H1 (cell line): ENCODE measurements at regions not wholly inside any gene's neighbourhood (a gene's known extent, or its start where the extent isn't known, plus 50 kb on each side); places are given as distances from the start of the nearest gene placed in this dataset.

Experiments
- CTCF ChIA-PET: fragments of 300-600 bp; sonication (Branson Sonifier 250); formaldehyde crosslinking; loops from one replicate; lab custom pipeline; 2021; ENCODE audit not compliant: partially characterized antibody; lab: Charles Lee
- POLR2A ChIA-PET: fragments of 300-600 bp; sonication (Branson Sonifier 250); formaldehyde crosslinking; loops from one replicate; lab custom pipeline; 2021; ENCODE audit warnings: inconsistent platforms; ENCODE audit not compliant: partially characterized antibody; lab: Charles Lee
- DNase-seq, 2 experiments: peaks; one replicate each; pipeline versions ENCODE4 v3.0.0 to v3.0.0-alpha.2; 2010 to 2022; ENCODE audit warnings: low spot score in 2 of 2, low read depth in 1 of 2, mixed read lengths in 1 of 2
- FAIRE-seq: peaks from 2 replicates; lab custom pipeline; 2011; peaks lifted over from hg19 to GRCh38; lab: Jason Lieb, UNC
- H2AFZ ChIP-seq: 2 replicates; pipeline ENCODE4 v1.8.1; 2012; ENCODE audit warnings: low read length, inconsistent platforms
- H2AK5ac ChIP-seq: 2 replicates; pipeline ENCODE4 v1.6.1; 2013; ENCODE audit warnings: low read depth, low read length
- H2BK120ac ChIP-seq: replicated peaks from 2 replicates; pipeline ENCODE3; 2013; ENCODE audit warnings: low read depth, low read length, inconsistent platforms
- H2BK12ac ChIP-seq: 2 replicates; pipeline ENCODE4 v1.6.1; 2013; ENCODE audit warnings: low read depth, low read length
- H2BK15ac ChIP-seq: 2 replicates; pipeline ENCODE4 v1.6.1; 2013; ENCODE audit warnings: low read length
- H2BK20ac ChIP-seq: 2 replicates; pipeline ENCODE4 v1.6.1; 2013; ENCODE audit warnings: low read length
- H2BK5ac ChIP-seq: 2 replicates; pipeline ENCODE4 v1.6.1; 2013; ENCODE audit warnings: low read depth, low read length
- H3K14ac ChIP-seq: 2 replicates; pipeline ENCODE4 v1.6.1; 2013; ENCODE audit warnings: inconsistent platforms; ENCODE audit not compliant: insufficient read length
- H3K18ac ChIP-seq: 2 replicates; pipeline ENCODE4 v1.6.1; 2013; ENCODE audit warnings: low read length; ENCODE audit errors: extremely low read depth
- H3K23ac ChIP-seq: 2 replicates; pipeline ENCODE4 v1.6.1; 2013; ENCODE audit warnings: inconsistent platforms; ENCODE audit not compliant: insufficient read length
- H3K23me2 ChIP-seq: 2 replicates; pipeline ENCODE4 v1.6.1; 2013; ENCODE audit warnings: low read depth, low read length
- H3K27ac ChIP-seq: 2 replicates; pipeline ENCODE4 v1.6.1; 2011; ENCODE audit warnings: low read depth, low read length, inconsistent platforms
- H3K27me3 ChIP-seq, 4 experiments: replicated peaks in 1 of 4; 1 replicate in 1 of 4; 2 replicates in 3 of 4; pipeline versions ENCODE4 v1.6.1 to v1.8.1; 2011 to 2013; ENCODE audit warnings: low read length in 3 of 4, mild to moderate bottlenecking in 3 of 4, inconsistent platforms in 2 of 4, mixed read lengths in 2 of 4, moderate library complexity in 1 of 4; ENCODE audit not compliant: control insufficient read depth in 3 of 4, insufficient read depth in 3 of 4; ENCODE audit errors: extremely low read depth in 1 of 4
- H3K36me3 ChIP-seq, 4 experiments: 2 replicates each; pipeline versions ENCODE4 v1.6.1 to v1.8.1; 2011 to 2013; ENCODE audit warnings: mild to moderate bottlenecking in 4 of 4, low read length in 3 of 4, moderate library complexity in 2 of 4, control low read depth in 1 of 4, inconsistent platforms in 1 of 4; ENCODE audit not compliant: insufficient read depth in 4 of 4, control insufficient read depth in 2 of 4
- H3K4ac ChIP-seq: replicated peaks from 2 replicates; pipeline ENCODE3; 2013; ENCODE audit warnings: low read length, low read depth, mixed read lengths, inconsistent platforms; ENCODE audit not compliant: insufficient read length
- H3K4me1 ChIP-seq, 4 experiments: replicated peaks in 1 of 4; 1 replicate in 1 of 4; 2 replicates in 3 of 4; pipeline versions ENCODE4 v1.6.1 to v1.8.1; 2011 to 2013; ENCODE audit warnings: low read length in 3 of 4, inconsistent platforms in 2 of 4, mixed read lengths in 1 of 4; ENCODE audit not compliant: insufficient read depth in 4 of 4, control insufficient read depth in 3 of 4
- H3K4me2 ChIP-seq, 2 experiments: 2 replicates each; pipeline versions ENCODE4 v1.6.1 to v1.8.1; 2011 to 2013; ENCODE audit warnings: low read depth in 2 of 2, low read length in 2 of 2, control low read depth in 1 of 2, inconsistent platforms in 1 of 2, mild to moderate bottlenecking in 1 of 2; ENCODE audit not compliant: insufficient read depth in 1 of 2
- H3K4me3 ChIP-seq, 4 experiments: fragments of 200-600, 300-600 bp in 1 of 4; sonication (generic), shearing (Covaris generic), sonication (Bioruptor Twin) in 1 of 4; 2 replicates each; pipeline versions ENCODE4 v1.5.1 to v1.8.1; 2011 to 2016; ENCODE audit warnings: low read length in 4 of 4, low read depth in 3 of 4, control low read depth in 2 of 4, inconsistent platforms in 2 of 4, mild to moderate bottlenecking in 2 of 4, mixed read lengths in 1 of 4, moderate library complexity in 1 of 4; ENCODE audit not compliant: insufficient read depth in 2 of 4; ENCODE audit errors: extremely low read depth in 1 of 4
- H3K56ac ChIP-seq: replicated peaks from 2 replicates; pipeline ENCODE3; 2013; ENCODE audit warnings: low read depth, mild to moderate bottlenecking, mixed read lengths, low read length, inconsistent platforms; ENCODE audit not compliant: insufficient read length
- H3K79me1 ChIP-seq: 2 replicates; pipeline ENCODE4 v1.6.1; 2013; ENCODE audit warnings: low read depth, low read length, control low read depth
- H3K79me2 ChIP-seq, 2 experiments: 2 replicates each; pipeline versions ENCODE4 v1.6.1 to v1.8.1; 2012 to 2013; ENCODE audit warnings: low read length in 2 of 2, mild to moderate bottlenecking in 2 of 2, inconsistent platforms in 1 of 2; ENCODE audit not compliant: insufficient read depth in 2 of 2, control insufficient read depth in 1 of 2
- H3K9ac ChIP-seq, 4 experiments: replicated peaks in 1 of 4; 1 replicate in 1 of 4; 2 replicates in 3 of 4; pipeline versions ENCODE4 v1.6.1 to v1.8.1; 2011 to 2013; ENCODE audit warnings: low read depth in 3 of 4, low read length in 3 of 4, control low read depth in 2 of 4, mild to moderate bottlenecking in 2 of 4, moderate library complexity in 2 of 4, inconsistent platforms in 1 of 4; ENCODE audit errors: extremely low read depth in 1 of 4
- H3K9me3 ChIP-seq, 2 experiments: 2 replicates each; pipeline versions ENCODE4 v1.6.1 to v1.8.1; 2012 to 2013; ENCODE audit warnings: mild to moderate bottlenecking in 2 of 2, moderate library complexity in 2 of 2, control low read depth in 1 of 2, inconsistent platforms in 1 of 2, low read depth in 1 of 2, low read length in 1 of 2, mixed read lengths in 1 of 2; ENCODE audit not compliant: insufficient read depth in 2 of 2
- H4K20me1 ChIP-seq, 2 experiments: replicated peaks in 1 of 2; 2 replicates each; pipeline versions ENCODE3 to v1.8.1; 2011 to 2013; ENCODE audit warnings: inconsistent platforms in 2 of 2, low read length in 2 of 2, mild to moderate bottlenecking in 1 of 2; ENCODE audit not compliant: insufficient read depth in 2 of 2, control insufficient read depth in 1 of 2
- H4K5ac ChIP-seq: 2 replicates; pipeline ENCODE4 v1.6.1; 2013; ENCODE audit warnings: low read length, low read depth, mixed read lengths, inconsistent platforms; ENCODE audit not compliant: insufficient read length
- H4K8ac ChIP-seq: 2 replicates; pipeline ENCODE4 v1.8.0; 2013; ENCODE audit warnings: mild to moderate bottlenecking, moderate library complexity, low read length, inconsistent platforms; ENCODE audit not compliant: insufficient read depth; ENCODE audit errors: extremely low read depth
- H4K91ac ChIP-seq: replicated peaks from 2 replicates; pipeline ENCODE3; 2013; ENCODE audit warnings: low read length, mixed read lengths, inconsistent platforms; ENCODE audit not compliant: insufficient read length
- CBX5 ChIP-seq: fragments of 300-800, 300-1000 bp; sonication (generic); IDR thresholded peaks from 2 replicates; pipeline ENCODE4 v1.7.1; 2016; ENCODE audit warnings: antibody characterized with exemption, low read length, low read depth
- CBX8 ChIP-seq: fragments of 300-800, 300-1000 bp; sonication (generic); IDR thresholded peaks from 2 replicates; pipeline ENCODE4 v1.7.1; 2016; ENCODE audit warnings: low read depth, low read length, borderline replicate concordance
- HDAC2 ChIP-seq, 2 experiments: fragments of 300-600 bp in 1 of 2; sonication (generic) in 1 of 2; IDR thresholded peaks; 2 replicates each; pipeline ENCODE4 v1.6.1; 2011 to 2012; ENCODE audit warnings: low read depth in 2 of 2, low read length in 2 of 2, mild to moderate bottlenecking in 2 of 2, moderate library complexity in 2 of 2, borderline replicate concordance in 1 of 2, inconsistent platforms in 1 of 2
- POLR2A ChIP-seq, 2 experiments: IDR thresholded peaks; 1 replicate in 1 of 2; 2 replicates in 1 of 2; pipeline ENCODE4 v1.6.1; 2011; ENCODE audit warnings: low read depth in 2 of 2, low read length in 2 of 2, mild to moderate bottlenecking in 2 of 2; ENCODE audit errors: control extremely low read depth in 1 of 2
- RAD21 ChIP-seq, 2 experiments: IDR thresholded peaks in 1 of 2; conservative IDR thresholded peaks in 1 of 2; 2 replicates each; pipeline ENCODE4 v1.6.1; 2011; ENCODE audit warnings: low read depth in 2 of 2, low read length in 2 of 2, improper control_type of control experiment in 1 of 2, inconsistent platforms in 1 of 2, mild to moderate bottlenecking in 1 of 2, moderate library complexity in 1 of 2
- TAF7 ChIP-seq: optimal IDR thresholded peaks from 2 replicates; pipeline ENCODE3; 2011; ENCODE audit warnings: low read depth, mild to moderate bottlenecking, inconsistent platforms, low read length, moderate library complexity, borderline replicate concordance
- TBP ChIP-seq: IDR thresholded peaks from 2 replicates; pipeline ENCODE4 v1.6.1; 2011; ENCODE audit warnings: low read depth, low read length, improper control_type of control experiment
- ZNF274 ChIP-seq: IDR thresholded peaks from 2 replicates; pipeline ENCODE4 v1.7.0; 2012; ENCODE audit warnings: low read length, borderline replicate concordance; ENCODE audit errors: extremely low read depth
- WGBS, 2 experiments: shearing (Covaris generic) in 1 of 2; methylation state at CpG; one replicate each; pipeline versions ENCODE4 v1.1.6 to v1.1.7; 2013 to 2015; ENCODE audit warnings: low lambda C conversion rate in 2 of 2, mixed read lengths in 2 of 2, inconsistent platforms in 1 of 2, low coverage in 1 of 2, missing lambda C conversion rate in 1 of 2; ENCODE audit not compliant: insufficient replicate concordance in 2 of 2, insufficient coverage in 1 of 2, insufficient read length in 1 of 2; ENCODE audit errors: extremely low coverage in 1 of 2, missing lambda C conversion rate in 1 of 2; 5-methylcytosine and 5-hydroxymethylcytosine counted together
- TF ChIP-seq, protein P1 (sequence below): IDR thresholded peaks from 2 replicates; pipeline ENCODE4 v1.6.1; 2012; ENCODE audit warnings: inconsistent platforms
- TF ChIP-seq, protein P2 (sequence below), 3 experiments: IDR thresholded peaks; 1 replicate in 2 of 3; 2 replicates in 1 of 3; pipeline versions ENCODE4 v1.5.1 to v1.6.1; 2011; ENCODE audit warnings: low read length in 3 of 3, mild to moderate bottlenecking in 3 of 3, inconsistent platforms in 2 of 3, low read depth in 1 of 3, moderate library complexity in 1 of 3; ENCODE audit not compliant: insufficient read depth in 1 of 3; ENCODE audit errors: control extremely low read depth in 1 of 3

DNA sequence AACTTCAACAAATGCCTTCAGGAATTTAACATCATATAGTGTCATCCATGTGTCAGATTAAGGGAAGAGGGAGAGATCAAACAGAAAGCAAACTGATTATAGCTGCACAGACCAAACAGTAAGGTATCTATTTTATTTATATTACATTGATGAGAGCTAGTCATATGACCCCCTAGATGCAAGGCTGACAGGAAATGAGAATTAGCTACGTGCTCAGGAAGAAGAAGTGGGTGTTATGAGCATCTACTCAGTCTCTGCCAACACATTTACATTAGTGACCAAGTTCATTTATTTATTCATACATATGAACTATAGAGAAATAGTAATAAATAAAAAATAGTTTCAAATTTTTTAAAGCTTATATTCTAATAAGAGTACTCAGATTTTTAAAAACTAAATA, 787.3 kb downstream of the KCTD16 start:
- H3K23me2 ChIP-seq = no peaks in the 10 kb centered on the region
- no peaks in the 10 kb centered on the region for H3K79me2 ChIP-seq
- ChIA-PET POLR2A (no interaction called here), CTCF (interaction anchor here (0.8 kb wide), 2 partner anchors 453 to 471 kb away, joined by 3 read pairs; no protein-coding TSS in a partner anchor)
- H3K9me3 ChIP-seq = no peaks in the 10 kb centered on the region
- H3K79me1 ChIP-seq = no peaks in the 10 kb centered on the region
- H3K4ac ChIP-seq = no peak overlapping the region
- no peak overlapping the region for H2BK15ac ChIP-seq
- no peak overlapping the region for H2AK5ac ChIP-seq
- DNase-seq (no peak), FAIRE-seq (no peak)
- H3K27ac ChIP-seq = no peak overlapping the region
- H4K8ac ChIP-seq = no peak overlapping the region
- no peak overlapping the region for H2BK20ac ChIP-seq
- H3K18ac ChIP-seq = no peak overlapping the region
- H2AFZ ChIP-seq = no peak overlapping the region
- no peak overlapping the region for H2BK5ac ChIP-seq
- H4K91ac ChIP-seq = no peak overlapping the region
- no peak overlapping the region for H2BK12ac ChIP-seq
- H3K9ac ChIP-seq = no peak overlapping the region
- no peak overlapping the region for H3K4me2 ChIP-seq
- 81% methylated on average over 1 of the region's 1 CpG; no CpG with 5 or more reads in 1 of the 2 experiments for WGBS, 2 experiments
- H3K36me3 ChIP-seq = no peaks in the 10 kb centered on the region
- no peak overlapping the region for H4K5ac ChIP-seq
- no peak overlapping the region for H3K56ac ChIP-seq
- no peak overlapping the region for H3K14ac ChIP-seq
- H3K23ac ChIP-seq = no peak overlapping the region
- no peaks in the 10 kb centered on the region for H3K4me1 ChIP-seq
- H3K4me3 ChIP-seq = no peak overlapping the region
- H4K20me1 ChIP-seq = no peaks in the 10 kb centered on the region
- no peaks in the 10 kb centered on the region for H3K27me3 ChIP-seq
- H2BK120ac ChIP-seq = no peak overlapping the region
- TF ChIP-seq CBX5 (no peak), ZNF274 (no peak), RAD21 (IDR thresholded peaks at IDR 0.05 in 1 of 2, conservative IDR thresholded peaks at IDR 0.05 in 1 of 2; ENCODE audit: low read depth in 2 of 2, low read length in 2 of 2) (no peak), TAF7 (no peak), HDAC2 (IDR thresholded peaks at IDR 0.05; ENCODE audit: borderline replicate concordance in 1 of 2, low read depth in 2 of 2, low read length in 2 of 2) (no peak), TBP (no peak), POLR2A (IDR thresholded peaks at IDR 0.05; ENCODE audit: control extremely low read depth in 1 of 2, low read depth in 2 of 2, low read length in 2 of 2) (no peak), CBX8 (no peak)
- TF ChIP-seq, protein P1, sequence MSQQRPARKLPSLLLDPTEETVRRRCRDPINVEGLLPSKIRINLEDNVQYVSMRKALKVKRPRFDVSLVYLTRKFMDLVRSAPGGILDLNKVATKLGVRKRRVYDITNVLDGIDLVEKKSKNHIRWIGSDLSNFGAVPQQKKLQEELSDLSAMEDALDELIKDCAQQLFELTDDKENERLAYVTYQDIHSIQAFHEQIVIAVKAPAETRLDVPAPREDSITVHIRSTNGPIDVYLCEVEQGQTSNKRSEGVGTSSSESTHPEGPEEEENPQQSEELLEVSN = no peak
- TF ChIP-seq, protein P2, sequence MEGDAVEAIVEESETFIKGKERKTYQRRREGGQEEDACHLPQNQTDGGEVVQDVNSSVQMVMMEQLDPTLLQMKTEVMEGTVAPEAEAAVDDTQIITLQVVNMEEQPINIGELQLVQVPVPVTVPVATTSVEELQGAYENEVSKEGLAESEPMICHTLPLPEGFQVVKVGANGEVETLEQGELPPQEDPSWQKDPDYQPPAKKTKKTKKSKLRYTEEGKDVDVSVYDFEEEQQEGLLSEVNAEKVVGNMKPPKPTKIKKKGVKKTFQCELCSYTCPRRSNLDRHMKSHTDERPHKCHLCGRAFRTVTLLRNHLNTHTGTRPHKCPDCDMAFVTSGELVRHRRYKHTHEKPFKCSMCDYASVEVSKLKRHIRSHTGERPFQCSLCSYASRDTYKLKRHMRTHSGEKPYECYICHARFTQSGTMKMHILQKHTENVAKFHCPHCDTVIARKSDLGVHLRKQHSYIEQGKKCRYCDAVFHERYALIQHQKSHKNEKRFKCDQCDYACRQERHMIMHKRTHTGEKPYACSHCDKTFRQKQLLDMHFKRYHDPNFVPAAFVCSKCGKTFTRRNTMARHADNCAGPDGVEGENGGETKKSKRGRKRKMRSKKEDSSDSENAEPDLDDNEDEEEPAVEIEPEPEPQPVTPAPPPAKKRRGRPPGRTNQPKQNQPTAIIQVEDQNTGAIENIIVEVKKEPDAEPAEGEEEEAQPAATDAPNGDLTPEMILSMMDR (IDR thresholded peaks at IDR 0.05; ENCODE audit: control extremely low read depth in 1 of 3, insufficient read depth in 1 of 3, low read depth in 1 of 3, low read length in 3 of 3) = no peak
